IMR-90 (cell line): ENCODE measurements at regions not wholly inside any gene's neighbourhood (a gene's known extent, or its start where the extent isn't known, plus 50 kb on each side); places are given as distances from the start of the nearest gene placed in this dataset.

ENCODE experiments used
- ATAC-seq: fragments of 200-7000 bp; cut with Tn5 transposase; 2 replicates; pipeline ENCODE4 v1.9.1; 2020; ENCODE audit warnings: low read depth, mild to moderate bottlenecking, moderate library complexity
- BruUV-seq: library from RNA; stranded (reverse); fragments of 400-500 nt; replicated peaks from 2 replicates; lab custom pipeline; 2021; lab: Mats Ljungman, UMichigan
- CTCF ChIA-PET: fragments of 300-600 bp; formaldehyde crosslinking; extraction: SDS; loops from one replicate; lab custom pipeline; 2021; ENCODE audit warnings: antibody characterized with exemption; lab: Yijun Ruan, JAX
- POLR2A ChIA-PET: fragments of 300-600 bp; sonication (Branson Sonifier 250); formaldehyde crosslinking; loops from one replicate; lab custom pipeline; 2022; ENCODE audit warnings: antibody characterized with exemption; ENCODE audit not compliant: unreplicated experiment; lab: Charles Lee
- DNase-seq: peaks from one replicate; pipeline ENCODE4 v3.0.0; 2013
- H2AFZ ChIP-seq: replicated peaks from 2 replicates; pipeline ENCODE3; 2013; ENCODE audit warnings: low read length, mild to moderate bottlenecking; ENCODE audit not compliant: poor library complexity
- H2AK5ac ChIP-seq: 2 replicates; pipeline ENCODE4 v1.6.1; 2013; ENCODE audit warnings: low read depth, low read length, inconsistent platforms
- H2AK9ac ChIP-seq: replicated peaks from 2 replicates; pipeline ENCODE3; 2013; ENCODE audit warnings: mild to moderate bottlenecking, low read depth, low read length, moderate library complexity; ENCODE audit not compliant: poor library complexity
- H2BK120ac ChIP-seq: 2 replicates; pipeline ENCODE4 v1.6.1; 2013; ENCODE audit warnings: low read depth, low read length, inconsistent platforms
- H2BK15ac ChIP-seq: 3 replicates; pipeline ENCODE4 v1.6.1; 2013; ENCODE audit warnings: low read depth, low read length, inconsistent platforms
- H2BK20ac ChIP-seq: 2 replicates; pipeline ENCODE4 v1.6.1; 2013; ENCODE audit warnings: low read depth, mild to moderate bottlenecking, inconsistent platforms, low read length, moderate library complexity
- H2BK5ac ChIP-seq: 2 replicates; pipeline ENCODE4 v1.6.1; 2013; ENCODE audit warnings: mild to moderate bottlenecking, low read depth, low read length, inconsistent platforms; ENCODE audit not compliant: poor library complexity, severe bottlenecking
- H3K14ac ChIP-seq: replicated peaks from 2 replicates; pipeline ENCODE4 v1.6.1; 2013; ENCODE audit warnings: low read depth, low read length, inconsistent platforms
- H3K18ac ChIP-seq: 2 replicates; pipeline ENCODE4 v1.6.1; 2013; ENCODE audit warnings: low read depth, low read length, control low read depth
- H3K23ac ChIP-seq: 2 replicates; pipeline ENCODE4 v1.6.1; 2013; ENCODE audit warnings: low read depth, low read length, inconsistent platforms
- H3K27ac ChIP-seq: 2 replicates; pipeline ENCODE4 v1.5.1; 2013; ENCODE audit warnings: mild to moderate bottlenecking, control low read depth, low read length; ENCODE audit not compliant: insufficient read depth
- H3K27me3 ChIP-seq: 2 replicates; pipeline ENCODE4 v1.6.1; 2013; ENCODE audit warnings: low read length; ENCODE audit not compliant: control insufficient read depth, insufficient read depth
- H3K36me3 ChIP-seq: 2 replicates; pipeline ENCODE4 v1.6.1; 2013; ENCODE audit warnings: low read length, mixed read lengths; ENCODE audit not compliant: control insufficient read depth, insufficient read depth
- H3K4ac ChIP-seq: 2 replicates; pipeline ENCODE4 v1.6.1; 2013; ENCODE audit warnings: low read depth, low read length, inconsistent platforms
- H3K4me1 ChIP-seq: 2 replicates; pipeline ENCODE4 v1.6.1; 2013; ENCODE audit warnings: low read length, mixed read lengths; ENCODE audit not compliant: control insufficient read depth, insufficient read depth
- H3K4me2 ChIP-seq: 2 replicates; pipeline ENCODE4 v1.6.1; 2013; ENCODE audit warnings: low read depth, mild to moderate bottlenecking, control low read depth, low read length, moderate library complexity
- H3K4me3 ChIP-seq: 2 replicates; pipeline ENCODE4 v1.5.1; 2013; ENCODE audit warnings: low read depth, mild to moderate bottlenecking, control low read depth, low read length, moderate library complexity; ENCODE audit not compliant: insufficient read depth
- H3K56ac ChIP-seq: 2 replicates; pipeline ENCODE4 v1.6.1; 2013; ENCODE audit warnings: low read length, inconsistent platforms; ENCODE audit not compliant: insufficient read depth; ENCODE audit errors: extremely low read depth
- H3K79me1 ChIP-seq, 2 experiments: 2 replicates each; pipeline ENCODE4 v1.6.1; 2013; ENCODE audit warnings: low read length in 2 of 2, inconsistent platforms in 1 of 2, low read depth in 1 of 2
- H3K9ac ChIP-seq: 2 replicates; pipeline ENCODE4 v1.6.1; 2013; ENCODE audit warnings: low read depth, low read length, control low read depth
- H3K9me1 ChIP-seq: 2 replicates; pipeline ENCODE4 v1.6.1; 2013; ENCODE audit warnings: low read length, inconsistent platforms; ENCODE audit not compliant: insufficient read depth
- H3K9me3 ChIP-seq: 2 replicates; pipeline ENCODE4 v1.6.1; 2013; ENCODE audit warnings: low read length; ENCODE audit not compliant: control insufficient read depth, insufficient read depth
- H4K20me1 ChIP-seq: 2 replicates; pipeline ENCODE4 v1.6.1; 2013; ENCODE audit warnings: low read length, inconsistent platforms; ENCODE audit not compliant: insufficient read depth
- H4K5ac ChIP-seq: 2 replicates; pipeline ENCODE4 v1.6.1; 2013; ENCODE audit warnings: mild to moderate bottlenecking, low read depth, low read length, control low read depth
- H4K8ac ChIP-seq, 2 experiments: 2 replicates each; pipeline ENCODE4 v1.6.1; 2013; ENCODE audit warnings: low read depth in 2 of 2, low read length in 2 of 2, control low read depth in 1 of 2, inconsistent platforms in 1 of 2
- H4K91ac ChIP-seq: 2 replicates; pipeline ENCODE4 v1.6.1; 2013; ENCODE audit warnings: low read depth, low read length, inconsistent platforms; ENCODE audit not compliant: insufficient read depth
- CEBPB ChIP-seq: IDR thresholded peaks from 2 replicates; pipeline ENCODE4 v1.6.1; 2012; ENCODE audit warnings: low read depth, low read length, improper control_type of control experiment
- CHD1 ChIP-seq: IDR thresholded peaks from 2 replicates; pipeline ENCODE4 v1.6.1; 2012; ENCODE audit warnings: low read depth, low read length, improper control_type of control experiment
- MAZ ChIP-seq: IDR thresholded peaks from 2 replicates; pipeline ENCODE4 v1.6.1; 2012; ENCODE audit warnings: low read depth, mild to moderate bottlenecking, low read length, improper control_type of control experiment, moderate library complexity, borderline replicate concordance
- MXI1 ChIP-seq: IDR thresholded peaks from 2 replicates; pipeline ENCODE4 v1.6.1; 2012; ENCODE audit warnings: low read depth, mild to moderate bottlenecking, low read length, moderate library complexity, borderline replicate concordance
- NFE2L2 ChIP-seq: fragments of 150-350 bp; IDR thresholded peaks from 2 replicates; pipeline ENCODE4 v1.6.1; 2016; ENCODE audit warnings: low read depth, mild to moderate bottlenecking, low read length
- POLR2A ChIP-seq: IDR thresholded peaks from 2 replicates; pipeline ENCODE4 v1.6.1; 2012; ENCODE audit warnings: mild to moderate bottlenecking, low read depth, low read length
- RAD21 ChIP-seq: IDR thresholded peaks from 2 replicates; pipeline ENCODE4 v1.6.1; 2012; ENCODE audit warnings: low read length, improper control_type of control experiment
- RCOR1 ChIP-seq: IDR thresholded peaks from 2 replicates; pipeline ENCODE4 v1.6.1; 2012; ENCODE audit warnings: mild to moderate bottlenecking, low read length, improper control_type of control experiment; ENCODE audit not compliant: insufficient replicate concordance
- RFX5 ChIP-seq: IDR thresholded peaks from 2 replicates; pipeline ENCODE4 v1.8.0; 2012; ENCODE audit warnings: low read depth, mild to moderate bottlenecking, low read length, moderate library complexity
- SMC3 ChIP-seq: fragments of 150-350 bp; IDR thresholded peaks from 2 replicates; pipeline ENCODE4 v1.6.1; 2016; ENCODE audit warnings: low read depth, mild to moderate bottlenecking, antibody characterized with exemption, low read length, moderate library complexity
- WGBS, 2 experiments: methylation state at CpG; one replicate each; pipeline versions ENCODE4 v1.1.5 to v1.1.7; 2013; ENCODE audit warnings: missing lambda C conversion rate in 2 of 2; ENCODE audit not compliant: insufficient read length in 1 of 2; ENCODE audit errors: extremely low coverage in 2 of 2; 5-methylcytosine and 5-hydroxymethylcytosine counted together
- dilution Hi-C: fragments of 300-500 bp; cut with HindIII; formaldehyde crosslinking; loops from one replicate; pipeline ENCODE4 v1.14.3; 2018; ENCODE audit warnings: low sequenced_read_pairs; ENCODE audit not compliant: unreplicated experiment
- in situ Hi-C: fragments of 300-500 bp; cut with MboI; formaldehyde crosslinking; loops from 3 replicates; pipeline ENCODE4 v1.14.3; 2019; ENCODE audit warnings: low sequenced_read_pairs, inconsistent platforms, mixed read lengths
- intact Hi-C: fragments of 100-400 bp; cut with micrococcal nuclease; formaldehyde crosslinking; loops from 2 replicates; pipeline ENCODE4 v1.10.0; 2022
- TF ChIP-seq, protein P1 (sequence below): fragments of 150-350 bp; IDR thresholded peaks from 2 replicates; pipeline ENCODE4 v1.6.1; 2017; ENCODE audit warnings: mild to moderate bottlenecking, antibody characterized with exemption, low read length, low read depth

GRCh38 chr5:133781436-133782225 is 169.3 kb upstream of the FSTL4 start:
- dilution Hi-C loops, result no loop called here
- H4K8ac ChIP-seq, result no peak overlapping the region
- no peak overlapping the region for H2AK5ac ChIP-seq
- no peaks in the 10 kb centered on the region for H3K4me1 ChIP-seq
- WGBS, 2 experiments, result 50% methylated on average over 1 of the region's 4 CpGs; no CpG with 5 or more reads in 1 of the 2 experiments
- intact Hi-C loops, result no loop called here
- H3K23ac ChIP-seq, result no peak overlapping the region
- no peak overlapping the region for H4K91ac ChIP-seq
- TF ChIP-seq SMC3 (no peak), RAD21 (no peak), CHD1 (no peak), CEBPB (no peak), POLR2A (no peak), RCOR1 (no peak), MXI1 (no peak), MAZ (no peak), NFE2L2 (no peak), RFX5 (no peak)
- TF ChIP-seq, protein P1, sequence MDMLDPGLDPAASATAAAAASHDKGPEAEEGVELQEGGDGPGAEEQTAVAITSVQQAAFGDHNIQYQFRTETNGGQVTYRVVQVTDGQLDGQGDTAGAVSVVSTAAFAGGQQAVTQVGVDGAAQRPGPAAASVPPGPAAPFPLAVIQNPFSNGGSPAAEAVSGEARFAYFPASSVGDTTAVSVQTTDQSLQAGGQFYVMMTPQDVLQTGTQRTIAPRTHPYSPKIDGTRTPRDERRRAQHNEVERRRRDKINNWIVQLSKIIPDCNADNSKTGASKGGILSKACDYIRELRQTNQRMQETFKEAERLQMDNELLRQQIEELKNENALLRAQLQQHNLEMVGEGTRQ, result no peak
- H4K20me1 ChIP-seq, result no peaks in the 10 kb centered on the region
- POLR2A ChIA-PET, result no interaction called here
- H2BK5ac ChIP-seq, result no peak overlapping the region
- no peak overlapping the region for H3K9ac ChIP-seq
- DNase-seq (no peak), ATAC-seq (no peak)
- no peak overlapping the region for H3K56ac ChIP-seq
- no peak overlapping the region for H2AK9ac ChIP-seq
- H3K79me1 ChIP-seq, result no peaks in the 10 kb centered on the region
- H3K27ac ChIP-seq, result no peak overlapping the region
- no TSS peak for BruUV-seq
- no peaks in the 10 kb centered on the region for H3K9me3 ChIP-seq
- CTCF ChIA-PET, result no interaction called here
- H3K4me3 ChIP-seq, result no peak overlapping the region
- H4K5ac ChIP-seq, result no peak overlapping the region
- H2BK15ac ChIP-seq, result no peak overlapping the region
- no peaks in the 10 kb centered on the region for H3K36me3 ChIP-seq
- H2BK20ac ChIP-seq, result no peak overlapping the region
- no peak overlapping the region for H2AFZ ChIP-seq
- H3K9me1 ChIP-seq, result no peaks in the 10 kb centered on the region
- in situ Hi-C loops, result no loop called here
- H3K18ac ChIP-seq, result no peak overlapping the region
- no peak overlapping the region for H3K14ac ChIP-seq
- H2BK120ac ChIP-seq, result no peak overlapping the region
- peaks cover 6% of the 10 kb centered on the region; the same call in 1 of the 2 replicates for H3K27me3 ChIP-seq
- H3K4ac ChIP-seq, result no peak overlapping the region
- H3K4me2 ChIP-seq, result no peak overlapping the region
